BJ (cell line): ENCODE measurements at regions not wholly inside any gene's neighbourhood (a gene's known extent, or its start where the extent isn't known, plus 50 kb on each side); places are given as distances from the start of the nearest gene placed in this dataset.

Experiments
- CTCF ChIA-PET: fragments of 350-600 bp; formaldehyde crosslinking; extraction: SDS; loops from one replicate; lab custom pipeline; 2021; ENCODE audit warnings: antibody characterized with exemption, inconsistent platforms; lab: Yijun Ruan, JAX
- POLR2A ChIA-PET: fragments of 300-600 bp; sonication (Branson Sonifier 250); formaldehyde crosslinking; extraction: SDS; loops from one replicate; lab custom pipeline; 2021; ENCODE audit warnings: antibody characterized with exemption; lab: Charles Lee
- DNase-seq: peaks from one replicate; pipeline ENCODE4 v3.0.0-alpha.2; 2011; ENCODE audit warnings: low read depth
- H3K27me3 ChIP-seq: 2 replicates; pipeline ENCODE4 v1.6.0; 2011; ENCODE audit warnings: low read length; ENCODE audit not compliant: control insufficient read depth, insufficient read depth
- H3K36me3 ChIP-seq: 2 replicates; pipeline ENCODE4 v1.5.1; 2011; ENCODE audit warnings: low read length; ENCODE audit not compliant: control insufficient read depth, insufficient read depth
- H3K4me3 ChIP-seq: 2 replicates; pipeline ENCODE4 v1.5.1; 2011; ENCODE audit warnings: low read depth, mild to moderate bottlenecking, control low read depth, low read length
- TF ChIP-seq, protein P1 (sequence below): IDR thresholded peaks from 2 replicates; pipeline ENCODE4 v1.5.1; 2011; ENCODE audit warnings: low read depth, mild to moderate bottlenecking, control low read depth, inconsistent platforms, low read length, moderate library complexity; ENCODE audit not compliant: insufficient read depth

GRCh38 chr15:95288626-95289025, 1041.9 kb upstream of the NR2F2 start:
- DNase-seq, result no peak
- TF ChIP-seq, protein P1, sequence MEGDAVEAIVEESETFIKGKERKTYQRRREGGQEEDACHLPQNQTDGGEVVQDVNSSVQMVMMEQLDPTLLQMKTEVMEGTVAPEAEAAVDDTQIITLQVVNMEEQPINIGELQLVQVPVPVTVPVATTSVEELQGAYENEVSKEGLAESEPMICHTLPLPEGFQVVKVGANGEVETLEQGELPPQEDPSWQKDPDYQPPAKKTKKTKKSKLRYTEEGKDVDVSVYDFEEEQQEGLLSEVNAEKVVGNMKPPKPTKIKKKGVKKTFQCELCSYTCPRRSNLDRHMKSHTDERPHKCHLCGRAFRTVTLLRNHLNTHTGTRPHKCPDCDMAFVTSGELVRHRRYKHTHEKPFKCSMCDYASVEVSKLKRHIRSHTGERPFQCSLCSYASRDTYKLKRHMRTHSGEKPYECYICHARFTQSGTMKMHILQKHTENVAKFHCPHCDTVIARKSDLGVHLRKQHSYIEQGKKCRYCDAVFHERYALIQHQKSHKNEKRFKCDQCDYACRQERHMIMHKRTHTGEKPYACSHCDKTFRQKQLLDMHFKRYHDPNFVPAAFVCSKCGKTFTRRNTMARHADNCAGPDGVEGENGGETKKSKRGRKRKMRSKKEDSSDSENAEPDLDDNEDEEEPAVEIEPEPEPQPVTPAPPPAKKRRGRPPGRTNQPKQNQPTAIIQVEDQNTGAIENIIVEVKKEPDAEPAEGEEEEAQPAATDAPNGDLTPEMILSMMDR, result no peak
- H3K4me3 ChIP-seq, result no peak overlapping the region
- POLR2A ChIA-PET, result no interaction called here
- no peaks in the 10 kb centered on the region for H3K27me3 ChIP-seq
- no peaks in the 10 kb centered on the region for H3K36me3 ChIP-seq
- CTCF ChIA-PET, result interaction anchor here (3.5 kb wide), 1 partner anchor 29 kb away, joined by 17 read pairs; no protein-coding TSS in a partner anchor

GRCh38 chr15:95290176-95290974, 1040.1 kb upstream of the NR2F2 start:
- no peak for DNase-seq
- POLR2A ChIA-PET, result interaction anchor here (0.6 kb wide), 1 partner anchor 221 kb away, joined by 8 read pairs; no protein-coding TSS in a partner anchor
- TF ChIP-seq, protein P1, result no peak
- CTCF ChIA-PET, result interaction anchor here (0.6 to 3.5 kb wide), 7 partner anchors 8 to 378 kb away, joined by 3 to 17 read pairs (median 3); no protein-coding TSS in a partner anchor
- no peak overlapping the region for H3K4me3 ChIP-seq
- H3K27me3 ChIP-seq, result no peaks in the 10 kb centered on the region
- H3K36me3 ChIP-seq, result no peaks in the 10 kb centered on the region

GRCh38 chr15:95291898-95292472, 1038.5 kb upstream of the NR2F2 start:
- no peak overlapping the region for H3K4me3 ChIP-seq
- TF ChIP-seq, protein P1, result peak; percentile 55
- no peak for DNase-seq
- no peaks in the 10 kb centered on the region for H3K27me3 ChIP-seq
- CTCF ChIA-PET, result interaction anchor here (0.6 to 2.0 kb wide), 8 partner anchors 10 to 32 kb away, joined by 4 to 8 read pairs (median 4); no protein-coding TSS in a partner anchor
- POLR2A ChIA-PET, result no interaction called here
- no peaks in the 10 kb centered on the region for H3K36me3 ChIP-seq

DNA sequence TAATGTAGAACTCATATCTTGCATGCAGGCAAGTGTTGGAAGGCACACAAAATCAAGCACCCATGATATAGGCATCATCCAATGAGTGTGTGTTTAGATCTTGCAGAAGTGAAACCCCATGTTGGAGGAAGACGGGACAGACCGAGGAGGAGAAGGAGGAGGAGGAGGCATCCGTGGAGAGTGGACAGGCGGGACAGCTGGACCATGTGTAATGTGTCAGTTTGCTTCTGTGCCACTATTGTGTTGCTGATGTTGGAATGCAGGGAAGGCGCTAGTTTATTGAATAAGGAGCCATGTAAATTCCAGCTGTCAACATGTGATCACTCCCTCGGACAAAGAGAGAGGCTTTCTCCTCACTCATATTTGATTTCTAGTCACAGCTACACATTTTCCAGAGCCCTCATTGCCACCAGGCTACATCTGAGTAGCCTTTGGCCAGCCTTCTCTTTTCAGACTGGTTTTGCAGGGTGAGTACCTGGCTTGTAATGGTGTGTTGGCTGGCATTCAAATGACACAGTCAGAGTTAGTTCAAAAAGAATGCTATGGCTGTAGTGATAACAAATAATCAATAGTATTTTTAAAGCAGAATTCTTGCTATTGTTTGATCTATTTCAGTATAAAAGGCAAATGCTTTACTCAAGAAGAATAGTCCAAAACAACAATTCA, 1037.6 kb upstream of the NR2F2 start:
- DNase-seq, result no peak
- TF ChIP-seq, protein P1, result no peak
- CTCF ChIA-PET, result interaction anchor here (0.6 to 2.0 kb wide), 9 partner anchors 10 to 1034 kb away, joined by 3 to 8 read pairs (median 4); no protein-coding TSS in a partner anchor
- no peaks in the 10 kb centered on the region for H3K36me3 ChIP-seq
- H3K4me3 ChIP-seq, result no peak overlapping the region
- no peaks in the 10 kb centered on the region for H3K27me3 ChIP-seq
- POLR2A ChIA-PET, result no interaction called here
